ENCODE measurements at regions not wholly inside any gene's neighbourhood (a gene's known extent, or its start where the extent isn't known, plus 50 kb on each side); places are given as distances from the start of the nearest gene placed in this dataset.

DNA sequence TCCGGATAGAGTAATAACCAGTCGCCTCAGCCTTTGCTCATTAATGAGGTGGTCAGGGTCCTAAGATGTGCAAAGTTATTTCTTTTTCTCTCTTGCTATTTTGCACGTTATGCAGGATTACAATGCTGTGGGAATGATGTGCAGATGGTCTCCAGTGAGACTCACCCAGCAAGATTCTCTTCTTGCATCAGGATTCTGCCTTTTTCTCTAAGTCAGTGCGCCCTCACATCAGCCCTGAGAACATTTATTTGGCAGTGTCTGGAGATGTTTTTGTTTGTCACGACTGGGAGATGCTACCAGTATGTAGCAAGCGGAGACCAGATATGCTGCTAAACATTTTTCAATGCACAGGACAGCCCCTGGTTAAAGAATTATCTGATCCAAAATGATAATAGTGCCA is 280.3 kb upstream of the WWC1 start:
- no peak overlapping the region for H3K4me3 ChIP-seq (ENCODE audit: low read length)
- TF ChIP-seq CTCF (conservative IDR thresholded peaks at IDR 0.05; ENCODE audit: low read depth, low read length): no peak
- DNase-seq (ENCODE audit: low read depth): no peak

GRCh38 chr5:168012006-168012405 is 279.4 kb upstream of the WWC1 start:
- H3K4me3 ChIP-seq (ENCODE audit: low read length): no peak overlapping the region
- DNase-seq (ENCODE audit: low read depth): no peak
- TF ChIP-seq CTCF (conservative IDR thresholded peaks at IDR 0.05; ENCODE audit: low read depth, low read length): no peak

DNA sequence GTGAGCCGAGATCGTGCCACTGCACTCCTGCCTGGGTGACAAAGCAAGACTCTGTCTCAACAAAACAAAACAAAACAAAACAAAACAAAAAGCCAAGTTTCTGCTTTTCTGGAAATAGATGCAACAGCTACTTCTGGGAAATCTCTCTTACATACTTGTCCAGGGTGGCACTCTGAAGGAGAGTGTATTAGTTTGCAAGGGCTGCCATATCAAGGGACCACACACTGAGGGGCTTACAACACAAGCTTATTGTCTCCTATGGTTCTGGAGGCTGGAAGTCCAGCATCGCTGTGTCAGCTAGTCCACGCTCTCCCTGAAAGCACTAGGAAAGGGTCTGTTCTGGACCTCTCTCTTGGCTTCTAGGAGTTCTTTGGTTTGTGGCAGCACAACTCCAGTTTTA is 277.9 kb upstream of the WWC1 start:
- TF ChIP-seq CTCF (conservative IDR thresholded peaks at IDR 0.05; ENCODE audit: low read depth, low read length): no peak
- DNase-seq (ENCODE audit: low read depth): no peak
- H3K4me3 ChIP-seq (ENCODE audit: low read length): no peak overlapping the region

- DNase-seq (ENCODE audit: low read depth): no peak
- no peak overlapping the region for H3K4me3 ChIP-seq (ENCODE audit: low read length)
- TF ChIP-seq CTCF (conservative IDR thresholded peaks at IDR 0.05; ENCODE audit: low read depth, low read length): no peak
Observed at GRCh38 chr5:168014433-168015123, 276.9 kb upstream of the WWC1 start.

- no peak overlapping the region for H3K4me3 ChIP-seq (ENCODE audit: low read length)
- TF ChIP-seq CTCF (conservative IDR thresholded peaks at IDR 0.05; ENCODE audit: low read depth, low read length): no peak
- DNase-seq (ENCODE audit: low read depth): no peak
Observed at GRCh38 chr5:168015506-168015905, 275.9 kb upstream of the WWC1 start.

DNA sequence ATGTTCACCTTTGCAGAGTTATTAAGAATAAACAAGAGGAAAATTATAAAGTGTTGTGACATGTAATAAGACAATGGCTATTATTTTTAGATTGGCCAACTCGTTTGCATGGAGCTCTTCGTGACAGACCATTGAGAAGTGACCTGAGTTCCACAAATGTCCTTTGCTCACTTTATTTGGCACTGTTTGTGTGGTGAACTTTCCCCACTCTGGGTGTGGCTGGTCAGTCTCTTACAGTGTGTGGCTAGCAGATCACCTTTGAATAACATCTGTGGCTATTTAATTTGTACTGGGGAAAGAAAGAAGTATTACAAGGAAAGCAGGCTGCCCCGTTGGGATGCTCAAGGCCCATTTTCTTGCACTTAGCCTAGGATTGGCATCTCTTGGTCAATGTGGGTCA is 274.1 kb upstream of the WWC1 start:
- TF ChIP-seq CTCF (conservative IDR thresholded peaks at IDR 0.05; ENCODE audit: low read depth, low read length): no peak
- no peak for DNase-seq (ENCODE audit: low read depth)
- no peak overlapping the region for H3K4me3 ChIP-seq (ENCODE audit: low read length)

DNA sequence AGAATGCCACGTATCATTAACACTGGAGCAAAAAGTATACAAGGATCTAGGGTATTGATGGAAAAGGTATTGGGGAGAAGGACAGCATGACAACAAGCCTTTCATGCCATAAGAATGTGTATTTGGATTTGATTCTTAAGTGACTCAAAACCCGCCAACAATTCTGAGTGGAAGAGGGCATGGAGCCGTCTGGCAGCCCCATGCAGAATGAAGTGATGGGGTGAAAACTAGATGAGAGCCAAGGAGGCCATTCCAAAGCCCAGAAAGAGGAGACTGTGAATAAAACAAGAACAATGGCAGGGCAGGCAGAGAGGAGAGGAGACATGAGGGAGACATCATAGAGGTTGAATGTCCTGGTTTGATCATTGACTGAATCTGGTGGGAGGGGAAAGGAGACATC is 272.3 kb upstream of the WWC1 start:
- H3K4me3 ChIP-seq (ENCODE audit: low read length): no peak overlapping the region
- TF ChIP-seq CTCF (conservative IDR thresholded peaks at IDR 0.05; ENCODE audit: low read depth, low read length): no peak
- no peak for DNase-seq (ENCODE audit: low read depth)
